ENCODE measurements at regions not wholly inside any gene's neighbourhood (a gene's known extent, or its start where the extent isn't known, plus 50 kb on each side); places are given as distances from the start of the nearest gene placed in this dataset.

DNA sequence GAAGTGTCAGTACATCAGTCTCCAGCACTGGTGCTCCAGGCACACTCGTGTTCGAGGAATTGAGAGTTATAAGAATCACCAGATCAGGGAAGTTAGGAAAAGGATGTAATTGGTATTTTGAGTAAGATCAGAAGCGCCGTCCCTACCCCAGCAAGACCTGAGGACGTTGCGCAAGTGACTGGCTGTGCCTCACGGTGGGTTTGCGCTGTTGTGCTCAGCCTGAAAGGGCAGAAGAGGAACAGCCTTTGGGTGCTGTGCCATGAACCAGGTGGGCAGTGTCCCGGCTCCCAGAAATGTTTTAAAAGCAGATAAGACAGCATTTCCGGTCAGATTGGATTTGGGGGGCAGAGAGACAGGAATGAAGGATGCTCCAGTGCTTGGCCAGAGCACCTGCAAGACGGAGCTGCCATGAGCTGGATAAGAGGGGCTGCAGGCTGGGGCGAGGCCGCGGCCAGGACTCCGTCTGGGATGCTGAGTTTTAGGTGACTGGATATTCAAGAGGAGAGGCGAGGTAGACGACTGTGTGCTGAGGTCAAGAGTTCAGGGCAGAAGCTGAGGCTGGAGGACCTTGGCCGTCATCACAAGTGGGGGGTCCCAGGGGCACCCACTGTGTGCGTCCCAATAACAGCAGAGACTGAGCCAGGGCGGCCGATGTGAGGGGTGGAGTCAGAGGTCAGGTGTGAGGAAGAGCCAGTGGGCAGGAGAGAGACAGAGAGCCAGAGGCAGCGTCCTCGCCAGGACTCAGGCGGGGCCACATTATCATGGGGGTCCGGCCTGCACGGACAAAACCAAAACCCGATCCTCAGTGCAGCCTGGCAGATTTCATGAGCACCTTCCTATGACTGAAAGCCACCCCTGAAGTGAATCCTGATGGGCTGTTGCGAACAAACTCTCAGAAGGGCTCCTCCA is 77.7 kb upstream of the ALKAL2 start:
- TF ChIP-seq PRPF4 (IDR thresholded peaks at IDR 0.05; ENCODE audit: low read depth, low read length, poor library complexity, severe bottlenecking) = no peak
- no peak for TF ChIP-seq SRSF1 (optimal IDR thresholded peaks at IDR 0.05; ENCODE audit: low read depth, low read length)
- TF ChIP-seq ELF4 (CRISPR knock-in tag; IDR thresholded peaks at IDR 0.05; ENCODE audit: borderline replicate concordance) = no peak
- TF ChIP-seq, protein P1, sequence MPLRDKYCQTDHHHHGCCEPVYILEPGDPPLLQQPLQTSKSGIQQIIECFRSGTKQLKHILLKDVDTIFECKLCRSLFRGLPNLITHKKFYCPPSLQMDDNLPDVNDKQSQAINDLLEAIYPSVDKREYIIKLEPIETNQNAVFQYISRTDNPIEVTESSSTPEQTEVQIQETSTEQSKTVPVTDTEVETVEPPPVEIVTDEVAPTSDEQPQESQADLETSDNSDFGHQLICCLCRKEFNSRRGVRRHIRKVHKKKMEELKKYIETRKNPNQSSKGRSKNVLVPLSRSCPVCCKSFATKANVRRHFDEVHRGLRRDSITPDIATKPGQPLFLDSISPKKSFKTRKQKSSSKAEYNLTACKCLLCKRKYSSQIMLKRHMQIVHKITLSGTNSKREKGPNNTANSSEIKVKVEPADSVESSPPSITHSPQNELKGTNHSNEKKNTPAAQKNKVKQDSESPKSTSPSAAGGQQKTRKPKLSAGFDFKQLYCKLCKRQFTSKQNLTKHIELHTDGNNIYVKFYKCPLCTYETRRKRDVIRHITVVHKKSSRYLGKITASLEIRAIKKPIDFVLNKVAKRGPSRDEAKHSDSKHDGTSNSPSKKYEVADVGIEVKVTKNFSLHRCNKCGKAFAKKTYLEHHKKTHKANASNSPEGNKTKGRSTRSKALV (CRISPR knock-in tag; IDR thresholded peaks at IDR 0.05) = no peak
- TF ChIP-seq ZBTB7A (CRISPR knock-in tag; IDR thresholded peaks at IDR 0.05) = no peak
- no peak for TF ChIP-seq PHB2 (IDR thresholded peaks at IDR 0.05; ENCODE audit: partially characterized antibody)
- TF ChIP-seq ZNF570 (CRISPR knock-in tag; IDR thresholded peaks at IDR 0.05; ENCODE audit: borderline replicate concordance) = no peak
- TF ChIP-seq DMAP1 (CRISPR knock-in tag; IDR thresholded peaks at IDR 0.05) = no peak
- no peak for TF ChIP-seq ZNF747 (CRISPR knock-in tag; IDR thresholded peaks at IDR 0.05; ENCODE audit: borderline replicate concordance)
- TF ChIP-seq, protein P2, sequence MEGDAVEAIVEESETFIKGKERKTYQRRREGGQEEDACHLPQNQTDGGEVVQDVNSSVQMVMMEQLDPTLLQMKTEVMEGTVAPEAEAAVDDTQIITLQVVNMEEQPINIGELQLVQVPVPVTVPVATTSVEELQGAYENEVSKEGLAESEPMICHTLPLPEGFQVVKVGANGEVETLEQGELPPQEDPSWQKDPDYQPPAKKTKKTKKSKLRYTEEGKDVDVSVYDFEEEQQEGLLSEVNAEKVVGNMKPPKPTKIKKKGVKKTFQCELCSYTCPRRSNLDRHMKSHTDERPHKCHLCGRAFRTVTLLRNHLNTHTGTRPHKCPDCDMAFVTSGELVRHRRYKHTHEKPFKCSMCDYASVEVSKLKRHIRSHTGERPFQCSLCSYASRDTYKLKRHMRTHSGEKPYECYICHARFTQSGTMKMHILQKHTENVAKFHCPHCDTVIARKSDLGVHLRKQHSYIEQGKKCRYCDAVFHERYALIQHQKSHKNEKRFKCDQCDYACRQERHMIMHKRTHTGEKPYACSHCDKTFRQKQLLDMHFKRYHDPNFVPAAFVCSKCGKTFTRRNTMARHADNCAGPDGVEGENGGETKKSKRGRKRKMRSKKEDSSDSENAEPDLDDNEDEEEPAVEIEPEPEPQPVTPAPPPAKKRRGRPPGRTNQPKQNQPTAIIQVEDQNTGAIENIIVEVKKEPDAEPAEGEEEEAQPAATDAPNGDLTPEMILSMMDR (CRISPR knock-in tag; IDR thresholded peaks at IDR 0.05) = no peak
- no peak for TF ChIP-seq ZNF12 (CRISPR knock-in tag; IDR thresholded peaks at IDR 0.05)

Data from HepG2 (cell line).